ENCODE measurements at regions not wholly inside any gene's neighbourhood (a gene's known extent, or its start where the extent isn't known, plus 50 kb on each side); places are given as distances from the start of the nearest gene placed in this dataset.

DNA sequence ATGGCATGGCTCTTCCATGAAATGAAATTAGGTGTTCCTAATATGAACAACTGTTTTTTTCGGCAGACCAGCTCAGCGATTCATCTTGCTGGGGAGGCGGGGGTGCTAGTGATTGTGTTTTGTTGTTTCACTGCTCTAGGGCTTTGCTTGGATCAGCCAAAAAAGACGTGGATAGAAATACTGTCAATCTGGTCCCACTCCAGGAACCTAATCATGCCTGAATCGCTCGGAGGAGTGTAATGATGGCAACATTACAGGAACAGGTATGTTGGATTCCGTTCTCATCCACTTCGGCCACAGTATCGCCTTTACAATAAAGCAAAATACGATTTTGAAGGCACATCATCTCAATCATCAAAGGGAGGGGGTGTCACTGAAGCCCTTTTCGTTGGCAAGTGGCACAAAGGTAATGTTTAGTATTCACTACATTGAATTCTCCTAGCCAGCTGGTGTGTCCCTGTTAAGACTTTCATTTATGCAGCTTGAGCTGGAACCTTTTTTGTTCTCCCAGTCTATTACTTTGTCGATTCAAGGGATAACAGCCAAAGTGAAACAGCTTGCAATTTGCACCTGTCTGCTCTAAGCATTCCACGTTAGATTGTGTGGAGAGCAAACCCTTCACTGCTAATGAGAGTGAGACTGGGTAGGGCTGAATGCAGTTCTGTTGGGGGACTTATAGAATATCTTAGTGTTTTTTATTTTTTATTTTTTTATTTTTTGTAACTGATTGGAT lies 477.7 kb downstream of the TFAP2A start:
- Histone ChIP-seq H2AK5ac (ENCODE audit: low read depth, low read length) (no peak overlapping the region), H4K5ac (ENCODE audit: low read depth, low read length) (no peak overlapping the region), H3K79me1 (ENCODE audit: low read depth in 1 of 2, low read length in 2 of 2) (no peaks in the 10 kb centered on the region), H2BK15ac (ENCODE audit: low read depth, low read length) (no peak overlapping the region), H3K18ac (ENCODE audit: low read depth, low read length) (no peak overlapping the region), H3K27me3 (ENCODE audit: control insufficient read depth, insufficient read depth, low read length) (no peaks in the 10 kb centered on the region), H3K23ac (ENCODE audit: low read depth, low read length) (no peak overlapping the region), H3K4me2 (ENCODE audit: low read depth, low read length) (no peak overlapping the region), H3K4me1 (ENCODE audit: control insufficient read depth, insufficient read depth, low read length) (no peaks in the 10 kb centered on the region), H3K4ac (ENCODE audit: low read depth, low read length) (no peak overlapping the region), H3K9me1 (ENCODE audit: insufficient read depth, low read length) (no peaks in the 10 kb centered on the region), H4K20me1 (ENCODE audit: insufficient read depth, low read length) (no peaks in the 10 kb centered on the region), H2AFZ (replicated peaks; ENCODE audit: low read length, poor library complexity) (no peak overlapping the region), H2BK5ac (ENCODE audit: low read depth, low read length, poor library complexity, severe bottlenecking) (no peak overlapping the region), H3K36me3 (ENCODE audit: control insufficient read depth, insufficient read depth, low read length) (no peaks in the 10 kb centered on the region), H3K56ac (ENCODE audit: extremely low read depth, insufficient read depth, low read length) (no peak overlapping the region), H3K14ac (replicated peaks; ENCODE audit: low read depth, low read length) (no peak overlapping the region), H2AK9ac (replicated peaks; ENCODE audit: low read depth, low read length, poor library complexity) (no peak overlapping the region), H4K91ac (ENCODE audit: insufficient read depth, low read depth, low read length) (no peak overlapping the region), H4K8ac (ENCODE audit: low read depth in 2 of 2, low read length in 2 of 2) (no peak overlapping the region), H2BK120ac (ENCODE audit: low read depth, low read length) (no peak overlapping the region), H2BK20ac (ENCODE audit: low read depth, low read length) (no peak overlapping the region), H3K9me3 (ENCODE audit: control insufficient read depth, insufficient read depth, low read length) (peaks cover 9% of the 10 kb centered on the region), H3K9ac (ENCODE audit: low read depth, low read length) (no peak overlapping the region), H3K27ac (ENCODE audit: insufficient read depth, low read length) (no peak overlapping the region), H3K4me3 (ENCODE audit: insufficient read depth, low read depth, low read length) (no peak overlapping the region)
- DNase-seq, result no peak
- ATAC-seq (ENCODE audit: low read depth), result no peak
- dilution Hi-C loops (cut with HindIII; ENCODE audit: low sequenced_read_pairs, unreplicated experiment), result no loop called here
- TF ChIP-seq MAZ (IDR thresholded peaks at IDR 0.05; ENCODE audit: borderline replicate concordance, low read depth, low read length) (no peak), MAFK (IDR thresholded peaks at IDR 0.05; ENCODE audit: low read depth, low read length) (no peak), RAD21 (IDR thresholded peaks at IDR 0.05; ENCODE audit: low read length) (no peak), MXI1 (IDR thresholded peaks at IDR 0.05; ENCODE audit: borderline replicate concordance, low read depth, low read length) (no peak), CEBPB (IDR thresholded peaks at IDR 0.05; ENCODE audit: low read depth, low read length) (no peak), RCOR1 (IDR thresholded peaks at IDR 0.05; ENCODE audit: insufficient replicate concordance, low read length) (no peak), BHLHE40 (IDR thresholded peaks at IDR 0.05; ENCODE audit: low read depth, low read length) (no peak), FOS (IDR thresholded peaks at IDR 0.05; ENCODE audit: low read depth, low read length) (no peak), CHD1 (IDR thresholded peaks at IDR 0.05; ENCODE audit: low read depth, low read length) (no peak), RFX5 (IDR thresholded peaks at IDR 0.05; ENCODE audit: low read depth, low read length) (no peak), SMC3 (IDR thresholded peaks at IDR 0.05; ENCODE audit: low read depth, low read length) (no peak), NFE2L2 (IDR thresholded peaks at IDR 0.05; ENCODE audit: low read depth, low read length) (no peak), POLR2A (IDR thresholded peaks at IDR 0.05; ENCODE audit: low read depth, low read length) (no peak)
- TF ChIP-seq, protein P1, sequence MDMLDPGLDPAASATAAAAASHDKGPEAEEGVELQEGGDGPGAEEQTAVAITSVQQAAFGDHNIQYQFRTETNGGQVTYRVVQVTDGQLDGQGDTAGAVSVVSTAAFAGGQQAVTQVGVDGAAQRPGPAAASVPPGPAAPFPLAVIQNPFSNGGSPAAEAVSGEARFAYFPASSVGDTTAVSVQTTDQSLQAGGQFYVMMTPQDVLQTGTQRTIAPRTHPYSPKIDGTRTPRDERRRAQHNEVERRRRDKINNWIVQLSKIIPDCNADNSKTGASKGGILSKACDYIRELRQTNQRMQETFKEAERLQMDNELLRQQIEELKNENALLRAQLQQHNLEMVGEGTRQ (IDR thresholded peaks at IDR 0.05; ENCODE audit: low read depth, low read length), result no peak
- TF ChIP-seq, protein P2, sequence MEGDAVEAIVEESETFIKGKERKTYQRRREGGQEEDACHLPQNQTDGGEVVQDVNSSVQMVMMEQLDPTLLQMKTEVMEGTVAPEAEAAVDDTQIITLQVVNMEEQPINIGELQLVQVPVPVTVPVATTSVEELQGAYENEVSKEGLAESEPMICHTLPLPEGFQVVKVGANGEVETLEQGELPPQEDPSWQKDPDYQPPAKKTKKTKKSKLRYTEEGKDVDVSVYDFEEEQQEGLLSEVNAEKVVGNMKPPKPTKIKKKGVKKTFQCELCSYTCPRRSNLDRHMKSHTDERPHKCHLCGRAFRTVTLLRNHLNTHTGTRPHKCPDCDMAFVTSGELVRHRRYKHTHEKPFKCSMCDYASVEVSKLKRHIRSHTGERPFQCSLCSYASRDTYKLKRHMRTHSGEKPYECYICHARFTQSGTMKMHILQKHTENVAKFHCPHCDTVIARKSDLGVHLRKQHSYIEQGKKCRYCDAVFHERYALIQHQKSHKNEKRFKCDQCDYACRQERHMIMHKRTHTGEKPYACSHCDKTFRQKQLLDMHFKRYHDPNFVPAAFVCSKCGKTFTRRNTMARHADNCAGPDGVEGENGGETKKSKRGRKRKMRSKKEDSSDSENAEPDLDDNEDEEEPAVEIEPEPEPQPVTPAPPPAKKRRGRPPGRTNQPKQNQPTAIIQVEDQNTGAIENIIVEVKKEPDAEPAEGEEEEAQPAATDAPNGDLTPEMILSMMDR (conservative IDR thresholded peaks at IDR 0.05; ENCODE audit: low read depth, low read length), result no peak
- TF ChIP-seq, protein P3, sequence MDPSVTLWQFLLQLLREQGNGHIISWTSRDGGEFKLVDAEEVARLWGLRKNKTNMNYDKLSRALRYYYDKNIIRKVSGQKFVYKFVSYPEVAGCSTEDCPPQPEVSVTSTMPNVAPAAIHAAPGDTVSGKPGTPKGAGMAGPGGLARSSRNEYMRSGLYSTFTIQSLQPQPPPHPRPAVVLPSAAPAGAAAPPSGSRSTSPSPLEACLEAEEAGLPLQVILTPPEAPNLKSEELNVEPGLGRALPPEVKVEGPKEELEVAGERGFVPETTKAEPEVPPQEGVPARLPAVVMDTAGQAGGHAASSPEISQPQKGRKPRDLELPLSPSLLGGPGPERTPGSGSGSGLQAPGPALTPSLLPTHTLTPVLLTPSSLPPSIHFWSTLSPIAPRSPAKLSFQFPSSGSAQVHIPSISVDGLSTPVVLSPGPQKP (IDR thresholded peaks at IDR 0.05; ENCODE audit: borderline replicate concordance, low read depth, low read length), result no peak
- intact Hi-C loops (cut with micrococcal nuclease), result no loop called here
- CTCF ChIA-PET, result no interaction called here
- in situ Hi-C loops (cut with MboI; ENCODE audit: low sequenced_read_pairs), result no loop called here
- POLR2A ChIA-PET (ENCODE audit: unreplicated experiment), result no interaction called here
- no TSS peak for BruUV-seq (replicated peaks)
- no CpG with 5 or more reads among the region's 13 CpGs for WGBS, 2 experiments (ENCODE audit: extremely low coverage in 2 of 2, insufficient read length in 1 of 2)
